Right lobe of liver (tissue), 6 donors: ENCODE measurements at regions not wholly inside any gene's neighbourhood (a gene's known extent, or its start where the extent isn't known, plus 50 kb on each side); places are given as distances from the start of the nearest gene placed in this dataset.

Source experiments
- ATAC-seq, 4 donors: fragments of 200-7000 bp; cut with Tn5 transposase; one replicate each; pipeline ENCODE4 v1.9.1; 2020; ENCODE audit warnings: mild to moderate bottlenecking in 4 of 4, moderate library complexity in 4 of 4
- DNase-seq, 3 donors: peaks; one replicate each; pipeline ENCODE4 v3.0.0-alpha.2; 2020
- H3K27ac ChIP-seq, 3 donors: fragments of 200-600 bp; one replicate each; pipeline ENCODE4 v1.8.0; 2022
- H3K27me3 ChIP-seq, 2 donors: fragments of 200-600 bp; one replicate each; pipeline ENCODE4 v1.8.0; 2022
- H3K36me3 ChIP-seq, 4 donors: fragments of 200-600 bp; sonication (generic) in 1 of 4; one replicate each; pipeline versions ENCODE4 v1.5.1 to v1.8.0; 2017 to 2022; ENCODE audit warnings: control low read depth in 1 of 4
- H3K4me1 ChIP-seq, 4 donors: fragments of 200-600 bp; sonication (generic) in 1 of 4; one replicate each; pipeline versions ENCODE4 v1.5.1 to v1.8.0; 2017 to 2022; ENCODE audit warnings: control low read depth in 1 of 4
- H3K4me3 ChIP-seq, 3 donors: fragments of 200-600 bp; one replicate each; pipeline ENCODE4 v1.8.0; 2022
- H3K9me3 ChIP-seq, 4 donors: fragments of 200-600 bp; sonication (generic) in 1 of 4; one replicate each; pipeline versions ENCODE4 v1.5.1 to v1.8.0; 2017 to 2022; ENCODE audit warnings: control low read depth in 1 of 4
- CTCF ChIP-seq, 4 donors: fragments of 200-600 bp in 3 of 4; fragments of 450-650 bp in 1 of 4; IDR thresholded peaks; one replicate each; pipeline versions ENCODE4 v1.5.1 to v1.8.0; 2016 to 2022; ENCODE audit warnings: antibody characterized with exemption in 4 of 4, mild to moderate bottlenecking in 2 of 4
- POLR2A ChIP-seq: fragments of 450-650 bp; IDR thresholded peaks from one replicate; pipeline ENCODE4 v1.6.1; 2017; ENCODE audit warnings: antibody characterized with exemption, mild to moderate bottlenecking
- WGBS: methylation state at CpG from one replicate; pipeline ENCODE4 v1.1.6; 2018; ENCODE audit warnings: low coverage, low lambda C conversion rate; ENCODE audit not compliant: insufficient coverage; ENCODE audit errors: missing lambda C conversion rate; 5-methylcytosine and 5-hydroxymethylcytosine counted together
- intact Hi-C, 2 donors: fragments of 100-400 bp; cut with DNase I; formaldehyde crosslinking; loops; one replicate each; pipeline versions ENCODE4 v1.11.2 to v1.14.1; 2022
- donor health status: DM: no; HTN: yes; CAD: no.
- donor health status: DM: no; HTN: no; CAD: no.
- donor health status: DM: no; HTN: no; CAD: no.
- donor health status: DM: no; HTN: yes; CAD: no.
- donor health status: DM: no; HTN: yes; CAD: no.

- no peak for DNase-seq
- TF ChIP-seq CTCF (IDR thresholded peaks at IDR 0.05), result no peak
- TF ChIP-seq POLR2A, result no peak
- intact Hi-C loops, result no loop called here
- Histone ChIP-seq H3K4me1 (peaks cover 0 to 15% (median 7%) of the 10 kb centered on the region in 4 donors), H3K27me3 (no peaks in the 10 kb centered on the region), H3K9me3 (no peaks in the 10 kb centered on the region), H3K36me3 (no peaks in the 10 kb centered on the region), H3K4me3 (no peak overlapping the region), H3K27ac (peak overlapping the region in 2 of 3 donors; percentile 30 to 63)
- ATAC-seq, result peak; percentile 80 to 97 (median 88)
- WGBS, result 39% methylated on average over 4 of the region's 4 CpGs
These were observed 78.4 kb upstream of the NR3C1 start for GRCh38 chr5:143481697-143482531.

GRCh38 chr5:143480001-143480400, 76.5 kb upstream of the NR3C1 start:
- TF ChIP-seq POLR2A, result no peak
- Histone ChIP-seq H3K27me3 (no peaks in the 10 kb centered on the region), H3K4me3 (no peak overlapping the region), H3K4me1 (peaks cover 0 to 15% (median 7%) of the 10 kb centered on the region in 4 donors), H3K27ac (no peak overlapping the region), H3K36me3 (no peaks in the 10 kb centered on the region), H3K9me3 (no peaks in the 10 kb centered on the region)
- 90% methylated on average over 3 of the region's 3 CpGs for WGBS
- intact Hi-C loops, result no loop called here
- ATAC-seq, result no peak
- no peak for DNase-seq

- no peak overlapping the region for H3K27ac ChIP-seq
- no peaks in the 10 kb centered on the region for H3K27me3 ChIP-seq
- ATAC-seq, result no peak
- H3K4me1 ChIP-seq, result peaks cover 0 to 15% (median 7%) of the 10 kb centered on the region in 4 donors
- no peak for DNase-seq
- no peak overlapping the region for H3K4me3 ChIP-seq
- 93% methylated on average over 1 of the region's 1 CpG for WGBS
- H3K36me3 ChIP-seq, result no peaks in the 10 kb centered on the region
- TF ChIP-seq POLR2A, result no peak
- TF ChIP-seq CTCF (IDR thresholded peaks at IDR 0.05), result no peak
- H3K9me3 ChIP-seq, result no peaks in the 10 kb centered on the region
- intact Hi-C loops, result no loop called here
These were observed 75.9 kb upstream of the NR3C1 start for GRCh38 chr5:143479394-143479793.

DNA sequence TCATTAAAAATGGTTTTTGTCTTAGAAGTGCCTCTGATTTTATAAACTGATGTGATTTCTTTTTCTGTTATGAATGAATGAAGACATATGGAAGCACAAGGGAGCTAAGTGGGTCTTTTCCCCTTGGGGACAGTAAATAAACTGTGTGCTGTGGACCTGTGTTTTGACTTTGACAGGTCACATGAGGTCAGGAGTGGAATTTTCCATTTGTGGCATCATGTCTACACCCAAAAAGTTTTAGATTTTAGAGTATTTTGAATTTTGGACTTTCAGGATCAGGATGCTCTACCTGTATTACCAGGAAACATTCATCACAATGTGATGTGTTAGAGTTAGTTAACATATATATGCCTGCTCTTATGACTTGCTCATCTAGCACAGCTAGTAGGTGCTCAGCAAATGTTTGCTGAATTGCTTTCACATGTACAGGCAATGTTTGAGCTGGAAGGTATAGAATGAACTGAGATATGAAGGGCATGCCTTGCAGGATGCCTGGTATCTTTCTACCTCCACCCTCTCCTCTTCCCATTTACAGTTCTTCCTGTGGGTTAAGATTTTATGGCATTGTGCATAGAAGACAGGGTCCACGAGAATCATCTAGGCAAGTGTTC, 73.2 kb upstream of the NR3C1 start:
- H3K27me3 ChIP-seq, result no peaks in the 10 kb centered on the region
- no peaks in the 10 kb centered on the region for H3K36me3 ChIP-seq
- DNase-seq (no peak), ATAC-seq (no peak)
- intact Hi-C loops, result no loop called here
- H3K4me1 ChIP-seq, result peaks cover 0 to 5% (median 3%) of the 10 kb centered on the region in 4 donors
- WGBS, result 89% methylated on average over 1 of the region's 1 CpG
- TF ChIP-seq POLR2A, result no peak
- no peak for TF ChIP-seq CTCF (IDR thresholded peaks at IDR 0.05)
- no peak overlapping the region for H3K27ac ChIP-seq
- no peaks in the 10 kb centered on the region for H3K9me3 ChIP-seq
- no peak overlapping the region for H3K4me3 ChIP-seq

DNA sequence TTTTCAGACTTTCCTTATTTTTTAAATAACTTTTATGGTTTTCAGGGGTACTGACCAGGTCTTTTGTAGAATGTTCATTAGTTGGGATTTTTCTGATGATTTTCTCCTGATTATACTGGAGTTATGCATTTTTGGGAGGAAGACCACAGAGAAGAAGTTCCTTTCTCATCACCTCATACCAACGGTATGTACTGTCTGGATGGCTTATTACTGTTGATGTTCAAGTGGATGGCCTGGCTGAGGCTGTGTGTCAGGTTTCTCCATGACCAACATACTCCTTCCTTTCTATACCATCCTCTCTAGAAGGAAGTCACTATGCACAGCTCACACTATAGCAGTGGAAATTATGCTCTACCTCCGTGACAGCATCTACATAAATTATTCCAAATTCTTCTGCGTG, 71.1 kb upstream of the NR3C1 start:
- H3K27me3 ChIP-seq, result no peaks in the 10 kb centered on the region
- intact Hi-C loops, result no loop called here
- 97% methylated on average over 3 of the region's 3 CpGs for WGBS
- no peaks in the 10 kb centered on the region for H3K9me3 ChIP-seq
- H3K36me3 ChIP-seq, result no peaks in the 10 kb centered on the region
- no peak for TF ChIP-seq CTCF (IDR thresholded peaks at IDR 0.05)
- ATAC-seq, result no peak
- H3K27ac ChIP-seq, result no peak overlapping the region
- no peak for DNase-seq
- no peaks in the 10 kb centered on the region for H3K4me1 ChIP-seq
- H3K4me3 ChIP-seq, result no peak overlapping the region
